CD4-positive, alpha-beta T cell treated with Interleukin-2 at 100 ng/mL for 4 hours (primary cell): ENCODE measurements at regions not wholly inside any gene's neighbourhood (a gene's known extent, or its start where the extent isn't known, plus 50 kb on each side); places are given as distances from the start of the nearest gene placed in this dataset.
"Not testable (repeated sequence)": the region's sequence is repeated elsewhere in the genome, so short reads cannot be mapped to it uniquely, and the experiment has no call there.

Experiments used
- DNase-seq: peaks from one replicate; pipeline ENCODE4 v3.0.0-alpha.2; 2020; ENCODE audit warnings: low spot score

DNA sequence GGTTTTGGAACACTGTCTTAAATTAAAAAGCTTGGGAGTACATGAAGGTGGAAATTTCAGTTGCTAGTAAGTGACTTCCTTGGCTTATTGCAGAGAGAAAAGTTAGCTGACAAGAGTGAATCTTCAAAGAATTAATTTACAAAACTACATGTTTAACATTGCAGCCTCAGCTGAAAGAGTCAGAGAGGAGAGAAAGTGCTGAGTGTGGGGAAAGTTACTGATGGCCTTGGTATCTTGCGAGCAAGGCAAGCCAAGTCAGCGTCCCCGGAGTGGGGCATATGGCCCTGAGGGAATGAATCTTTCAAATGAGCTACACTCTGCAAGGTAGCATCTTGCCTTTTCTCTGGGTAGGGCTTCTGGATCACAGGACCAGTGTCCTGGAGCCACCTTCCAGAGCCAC lies 131.3 kb downstream of the LPIN1 start:
- DNase-seq: no peak

DNA sequence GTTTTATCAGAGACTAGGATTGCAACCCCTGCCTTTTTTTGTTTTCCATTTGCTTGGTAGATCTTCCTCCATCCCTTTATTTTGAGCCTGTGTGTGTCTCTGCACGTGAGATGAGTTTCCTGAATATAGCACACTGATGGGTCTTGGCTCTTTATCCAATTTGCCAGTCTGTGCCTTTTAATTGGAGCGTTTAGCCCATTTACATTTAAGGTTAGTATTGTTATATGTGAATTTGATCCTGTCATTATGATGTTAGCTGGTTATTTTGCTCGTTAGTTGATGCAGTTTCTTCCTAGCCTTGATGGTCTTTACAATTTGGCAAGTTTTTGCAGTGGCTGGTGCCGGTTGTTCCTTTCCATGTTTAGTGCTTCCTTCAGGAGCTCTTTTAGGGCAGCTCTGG lies 138.8 kb downstream of the LPIN1 start:
- DNase-seq: not testable (repeated sequence)

- DNase-seq: not testable (repeated sequence)
Observed at GRCh38 chr2:11886899-11887298, 140.5 kb downstream of the LPIN1 start.

DNA sequence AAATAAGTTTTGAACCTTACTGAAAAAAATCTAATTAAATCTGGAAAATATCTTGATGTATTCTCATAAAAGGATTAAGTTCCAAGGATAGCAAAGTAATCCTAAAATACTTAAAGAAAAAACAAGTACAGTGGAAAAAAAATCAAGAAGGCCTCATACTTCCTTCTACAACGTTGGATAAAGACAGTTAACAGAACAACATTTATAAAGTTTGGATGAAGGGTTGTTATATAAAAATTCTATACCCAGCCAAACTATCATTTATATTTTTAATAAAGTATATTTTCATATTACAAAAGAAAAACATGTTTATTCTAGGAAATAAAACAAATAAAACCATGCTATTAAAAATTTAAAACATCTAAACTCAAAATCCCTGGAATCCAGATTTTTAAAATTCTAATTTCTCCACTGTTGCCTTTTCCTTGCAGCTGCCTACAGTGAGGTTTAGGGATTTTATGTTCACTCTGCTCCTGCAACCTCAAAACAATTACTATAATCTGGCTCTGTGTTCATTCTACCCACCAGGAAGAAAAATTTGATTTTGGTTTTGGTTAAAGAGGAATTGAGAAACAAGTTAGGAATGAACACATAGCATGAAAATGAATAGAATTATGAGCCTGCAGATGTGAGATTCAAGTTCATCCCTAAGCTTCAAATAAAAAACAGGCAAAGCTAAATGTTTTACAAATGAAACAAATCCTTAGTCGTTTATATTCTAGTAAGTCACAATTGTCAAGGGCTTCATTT lies 142.8 kb downstream of the LPIN1 start:
- no peak for DNase-seq

DNA sequence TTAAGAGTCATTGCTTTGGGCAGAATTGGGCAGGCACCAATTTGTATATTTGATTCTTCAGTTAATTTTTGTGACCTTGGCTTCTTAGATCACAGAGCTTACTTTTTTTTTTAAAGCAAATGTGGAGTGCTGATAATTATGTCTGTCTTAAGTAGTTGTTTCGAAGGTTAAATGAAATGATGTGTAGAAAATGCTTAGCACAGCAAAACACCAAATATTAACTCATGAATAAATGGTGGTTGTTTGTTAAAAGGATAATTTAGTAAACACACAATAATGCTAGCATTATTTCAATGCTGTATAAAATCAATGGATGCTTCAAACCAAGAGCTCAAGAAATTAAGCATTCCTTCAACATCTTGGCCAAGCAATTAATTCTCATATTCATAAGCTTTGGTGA lies 143.4 kb downstream of the LPIN1 start:
- DNase-seq: no peak

DNA sequence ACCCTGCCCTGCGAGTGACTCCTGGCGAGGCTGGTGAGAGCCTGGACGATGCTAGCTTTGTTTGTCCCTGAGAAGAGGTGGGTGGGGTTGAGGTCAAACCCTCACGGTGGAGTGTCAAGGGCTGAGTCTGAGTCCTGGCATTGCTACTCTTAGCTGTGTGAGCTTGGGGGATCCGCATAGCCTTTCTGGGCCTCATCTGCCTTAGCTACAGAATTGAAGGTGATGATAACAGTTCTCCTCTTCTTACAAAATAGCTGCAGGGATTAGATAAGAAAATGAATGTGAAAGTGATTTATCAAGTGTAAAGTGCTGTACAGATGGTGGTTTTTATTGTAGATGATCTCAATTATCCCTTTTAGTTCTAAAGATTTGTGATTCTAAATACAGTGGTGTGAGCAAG lies 144.6 kb downstream of the LPIN1 start:
- DNase-seq: no peak

DNA sequence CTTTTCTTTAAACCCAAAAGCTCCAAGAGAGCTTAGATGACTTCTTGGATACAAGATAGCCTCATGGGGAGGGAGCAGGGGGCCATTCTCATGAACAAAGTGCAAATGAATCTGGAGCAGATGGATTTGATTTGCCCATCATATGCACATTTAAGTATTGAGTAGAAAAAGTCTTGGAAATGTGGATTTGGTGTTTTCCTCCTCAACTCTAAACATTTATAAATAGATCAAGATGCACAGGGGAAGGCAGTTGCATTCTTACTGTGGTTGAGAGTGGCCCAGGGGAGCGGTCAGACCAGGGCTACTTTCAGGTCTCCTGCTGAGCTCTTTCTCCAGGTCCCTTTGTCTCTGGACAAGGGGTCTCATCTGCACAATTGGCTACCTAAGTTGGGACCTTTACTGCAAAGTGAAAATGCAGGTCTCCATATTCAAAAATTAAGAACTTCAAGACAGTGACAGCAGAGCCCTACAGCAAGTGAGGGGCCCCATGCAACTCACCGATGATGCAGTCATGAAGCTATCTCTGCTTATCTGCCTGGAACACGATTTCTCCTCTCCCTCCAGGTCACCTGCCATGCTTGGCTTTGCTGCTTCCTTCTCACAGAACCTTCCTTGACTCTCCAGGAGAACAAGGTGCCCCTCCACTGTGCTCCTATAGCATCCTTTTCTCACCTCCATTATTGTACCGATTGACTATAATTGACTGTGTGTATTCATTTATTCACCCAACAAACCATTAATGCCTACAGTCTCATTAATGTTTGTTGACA lies 145.4 kb downstream of the LPIN1 start:
- no peak for DNase-seq

- no peak for DNase-seq
Observed at GRCh38 chr2:11896386-11896785, 150.0 kb downstream of the LPIN1 start.

- no peak for DNase-seq
Observed at GRCh38 chr2:11898576-11898975, 152.1 kb downstream of the LPIN1 start.

DNA sequence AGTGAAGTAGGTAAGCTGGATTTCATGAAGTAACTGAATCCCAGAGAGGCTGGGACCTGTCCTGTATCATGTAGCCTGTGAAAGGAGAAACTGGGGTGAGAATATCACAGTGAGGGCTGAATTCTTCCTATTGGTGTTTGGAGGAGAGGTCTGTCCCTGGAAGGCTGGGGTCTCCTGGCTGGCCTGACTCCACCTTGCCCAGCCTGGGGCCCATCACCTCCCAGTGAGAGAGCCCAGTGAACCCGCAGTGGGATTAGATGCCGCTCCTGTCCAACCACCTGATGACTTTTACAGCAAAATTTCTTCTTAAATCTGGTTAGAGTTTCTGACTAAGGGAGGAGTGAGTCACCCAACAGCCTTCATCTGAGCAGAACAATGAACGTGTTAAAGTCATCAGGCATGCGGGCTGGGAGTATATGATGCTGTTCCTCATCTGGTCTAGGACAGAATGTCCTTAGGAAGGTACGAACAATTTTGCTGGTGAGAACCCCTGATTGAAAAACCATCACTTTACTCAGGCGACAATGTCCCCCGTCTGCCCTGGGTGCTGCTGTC lies 152.9 kb downstream of the LPIN1 start:
- no peak for DNase-seq

DNA sequence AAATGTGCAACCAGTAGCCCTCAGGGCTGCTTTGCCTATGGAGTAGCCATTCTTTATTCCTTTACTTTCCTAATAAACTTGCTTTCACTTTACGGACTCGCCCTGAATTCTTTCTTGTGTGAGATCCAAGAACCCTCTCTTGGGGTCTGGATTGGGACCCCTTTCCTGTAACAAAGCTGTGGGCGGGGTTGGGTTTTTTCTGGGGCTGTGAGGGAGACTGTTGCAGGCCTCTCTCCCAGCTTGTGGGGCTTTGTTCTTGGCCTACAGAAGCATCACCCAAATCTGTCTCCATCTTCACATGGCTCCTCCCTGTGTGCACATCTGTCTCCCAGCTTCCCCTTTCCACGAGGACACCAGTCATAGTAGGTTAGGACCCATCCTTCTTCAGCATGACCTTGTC lies 154.5 kb downstream of the LPIN1 start:
- DNase-seq: not testable (repeated sequence)

- DNase-seq: no peak
Observed at GRCh38 chr2:11901351-11902069, 155.1 kb downstream of the LPIN1 start.

DNA sequence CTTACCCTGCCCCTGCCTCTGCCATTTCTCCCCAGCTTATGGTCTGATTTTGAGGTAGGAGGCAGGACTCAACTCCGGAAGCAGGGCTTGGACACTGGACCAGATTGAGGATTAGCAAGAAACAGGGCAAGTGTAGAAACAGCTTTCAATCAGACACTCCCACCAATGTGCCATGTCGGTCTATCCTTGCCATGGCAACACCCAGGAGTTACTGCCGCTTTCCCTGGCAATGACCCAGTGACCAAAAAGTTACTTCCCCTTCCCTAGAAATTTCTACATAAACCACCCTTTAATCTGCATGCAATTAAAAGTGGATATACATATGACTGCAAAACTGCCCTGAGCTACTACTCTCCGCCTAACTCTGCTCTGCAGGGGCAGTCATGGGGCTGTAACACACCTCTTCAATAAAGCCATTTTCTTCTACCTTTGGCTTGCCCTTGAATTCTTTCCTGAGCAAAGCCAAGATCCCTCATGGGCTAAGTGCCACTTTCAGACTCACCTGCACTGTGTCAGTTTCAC lies 156.7 kb downstream of the LPIN1 start:
- DNase-seq: no peak

GRCh38 chr2:11904029-11904428 lies 157.6 kb downstream of the LPIN1 start:
- DNase-seq: no peak

DNA sequence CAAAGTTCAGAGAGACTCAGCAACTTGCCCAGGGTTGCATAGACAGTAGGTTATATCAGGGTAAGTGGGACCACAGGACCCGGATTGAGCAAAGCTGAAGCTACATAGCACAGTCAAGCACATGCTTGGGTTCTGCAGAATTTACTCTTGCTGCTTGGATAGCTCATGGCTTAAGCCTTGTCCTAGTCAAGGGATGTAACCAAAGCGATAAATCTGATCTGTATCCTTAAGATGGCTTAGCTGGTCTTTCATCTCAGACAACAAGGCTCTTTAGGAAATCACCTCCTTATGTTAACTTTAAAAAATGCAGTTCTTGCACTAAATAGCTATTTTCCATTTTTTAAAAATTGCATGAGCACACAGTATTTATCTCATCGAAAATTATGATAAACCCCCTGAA lies 158.5 kb downstream of the LPIN1 start:
- DNase-seq: no peak

DNA sequence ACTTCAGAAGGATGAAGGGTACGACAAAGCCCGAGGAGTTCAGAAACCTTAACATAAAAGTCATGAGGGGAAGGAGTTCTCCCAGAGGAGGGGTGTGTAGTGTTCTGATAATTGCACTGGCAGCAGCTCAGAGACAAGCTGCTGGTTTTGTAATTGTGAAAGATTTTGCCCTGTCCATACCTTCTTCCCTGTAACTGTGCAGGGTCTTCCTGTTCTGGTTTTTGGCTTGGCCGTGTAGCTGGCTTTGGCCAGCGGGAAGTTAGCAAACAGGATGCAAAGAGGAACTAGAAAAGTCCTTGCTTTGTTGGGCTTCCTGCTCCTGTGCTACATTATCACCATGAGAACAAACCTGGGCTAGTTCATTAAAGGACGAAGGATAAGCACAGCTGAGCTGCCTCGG lies 160.8 kb downstream of the LPIN1 start:
- DNase-seq: peak; percentile 3

GRCh38 chr2:11910971-11911370 lies 164.5 kb downstream of the LPIN1 start:
- DNase-seq: no peak

DNA sequence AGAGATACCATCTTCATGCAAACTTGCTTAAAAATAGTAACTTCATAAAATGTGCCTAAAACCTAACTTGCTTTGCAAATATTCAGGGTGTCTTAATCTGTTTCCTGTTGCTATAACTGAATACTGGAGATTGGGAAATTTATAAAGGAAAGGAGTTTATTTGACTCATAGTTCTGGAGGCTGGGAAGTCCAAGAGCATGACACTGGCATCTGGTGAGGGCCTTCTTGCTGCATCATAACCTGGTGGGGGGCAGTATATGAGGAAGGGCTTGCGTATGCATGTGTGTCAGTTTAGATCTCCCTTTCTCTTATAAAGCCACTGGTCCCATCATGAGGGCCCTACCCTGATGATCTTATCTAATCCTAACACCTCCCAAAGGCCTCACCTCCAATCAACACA lies 166.5 kb downstream of the LPIN1 start:
- DNase-seq: no peak

DNA sequence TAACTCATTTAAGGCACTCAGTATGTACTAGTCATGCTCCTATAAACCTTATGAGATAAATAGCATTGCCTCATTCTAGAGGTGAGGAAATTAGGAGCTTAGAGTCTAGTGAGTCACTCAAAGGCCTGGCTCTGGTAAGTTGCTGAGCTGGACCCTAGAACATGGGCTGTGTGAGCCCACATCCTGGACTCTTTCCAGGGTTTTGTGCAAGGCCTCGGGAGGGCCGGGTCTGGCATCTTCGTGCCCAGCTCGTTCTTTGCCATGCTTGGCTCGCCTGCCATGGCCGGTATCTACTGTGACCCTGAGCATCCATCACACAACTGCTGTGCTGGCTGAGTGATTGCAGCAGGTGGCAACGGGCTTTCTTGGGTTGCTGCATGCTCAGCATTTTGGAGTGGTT lies 168.0 kb downstream of the LPIN1 start:
- no peak for DNase-seq

- no peak for DNase-seq
Observed at GRCh38 chr2:11915650-11916049, 169.2 kb downstream of the LPIN1 start.

GRCh38 chr2:11919953-11920352 lies 173.5 kb downstream of the LPIN1 start:
- DNase-seq: no peak

DNA sequence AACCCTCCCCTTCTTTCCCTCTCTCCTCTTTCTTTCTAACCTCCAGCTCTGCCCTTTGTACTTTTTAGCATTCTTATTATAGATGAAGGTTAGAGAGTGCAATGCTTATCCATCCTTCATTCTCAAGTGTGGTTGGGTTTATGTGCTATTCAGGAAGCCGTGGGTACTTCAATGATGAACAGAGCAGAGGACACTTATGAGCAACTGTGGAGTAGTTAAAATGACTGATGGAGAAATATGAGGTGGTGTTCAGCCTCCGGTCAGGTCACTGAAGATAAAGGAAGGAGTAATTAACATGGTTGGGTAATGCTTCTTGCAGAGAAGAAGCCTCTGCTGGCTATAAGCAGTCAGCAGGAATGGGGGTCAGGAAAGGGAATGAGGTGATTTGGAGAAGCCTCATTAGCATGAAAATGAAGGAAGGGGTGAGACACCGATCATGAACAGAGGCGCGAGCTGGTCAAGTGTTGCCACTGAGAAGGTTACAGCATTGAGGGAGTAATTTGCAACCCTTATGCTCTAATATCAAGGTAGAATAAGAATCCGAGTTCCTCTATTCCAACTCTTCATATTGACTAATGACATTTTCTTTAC lies 174.7 kb downstream of the LPIN1 start:
- no peak for DNase-seq
